DND-41 (cell line): ENCODE measurements at regions not wholly inside any gene's neighbourhood (a gene's known extent, or its start where the extent isn't known, plus 50 kb on each side); places are given as distances from the start of the nearest gene placed in this dataset.

Experiments used
- ATAC-seq: fragments of 200-7000 bp; cut with Tn5 transposase; 3 replicates; pipeline ENCODE4 v1.9.1; 2021; ENCODE audit warnings: low read depth; ENCODE audit not compliant: insufficient read depth
- DNase-seq: peaks from one replicate; pipeline ENCODE4 v3.0.0-alpha.2; 2020
- H2AFZ ChIP-seq: 2 replicates; pipeline ENCODE4 v1.6.0; 2012; ENCODE audit warnings: low read depth, low read length
- H3K27ac ChIP-seq: 2 replicates; pipeline ENCODE4 v1.5.1; 2012; ENCODE audit warnings: low read length, inconsistent platforms
- H3K27me3 ChIP-seq: fragments of 200-600 bp; sonication (generic); 2 replicates; pipeline ENCODE4 v1.6.0; 2012; ENCODE audit warnings: low read length, mild to moderate bottlenecking, inconsistent platforms; ENCODE audit not compliant: insufficient read depth, poor library complexity
- H3K36me3 ChIP-seq: 2 replicates; pipeline ENCODE4 v1.5.1; 2012; ENCODE audit warnings: low read length, inconsistent platforms; ENCODE audit not compliant: insufficient read depth
- H3K4me1 ChIP-seq: 2 replicates; pipeline ENCODE4 v1.5.1; 2012; ENCODE audit warnings: mild to moderate bottlenecking, low read length; ENCODE audit not compliant: insufficient read depth
- H3K4me2 ChIP-seq: 2 replicates; pipeline ENCODE4 v1.6.0; 2012; ENCODE audit warnings: mild to moderate bottlenecking, moderate library complexity, low read length, inconsistent platforms; ENCODE audit not compliant: insufficient read depth
- H3K4me3 ChIP-seq, 2 experiments: fragments of 200-600 bp in 1 of 2; shearing (Covaris generic) in 1 of 2; 2 replicates each; pipeline ENCODE4 v1.5.1; 2012 to 2016; ENCODE audit warnings: inconsistent platforms in 2 of 2, low read length in 2 of 2, mild to moderate bottlenecking in 2 of 2, low read depth in 1 of 2, moderate library complexity in 1 of 2
- H3K79me2 ChIP-seq: 2 replicates; pipeline ENCODE4 v1.6.0; 2012; ENCODE audit warnings: low read length, inconsistent platforms; ENCODE audit not compliant: insufficient read depth
- H3K9ac ChIP-seq: 2 replicates; pipeline ENCODE4 v1.6.0; 2012; ENCODE audit warnings: low read depth, mild to moderate bottlenecking, inconsistent platforms, low read length, moderate library complexity
- H3K9me3 ChIP-seq: 2 replicates; pipeline ENCODE4 v1.5.1; 2012; ENCODE audit warnings: low read length, moderate library complexity, mild to moderate bottlenecking, inconsistent platforms; ENCODE audit not compliant: insufficient read depth, severe bottlenecking
- H4K20me1 ChIP-seq: 2 replicates; pipeline ENCODE4 v1.6.0; 2012; ENCODE audit warnings: low read length; ENCODE audit not compliant: insufficient read depth
- EZH2 ChIP-seq: IDR thresholded peaks from 3 replicates; pipeline ENCODE4 v1.6.1; 2012; ENCODE audit warnings: borderline replicate concordance, low read depth, mild to moderate bottlenecking, moderate library complexity, low read length, inconsistent platforms; ENCODE audit not compliant: severe bottlenecking
- TF ChIP-seq, protein P1 (sequence below): IDR thresholded peaks from 2 replicates; pipeline ENCODE4 v1.5.1; 2012; ENCODE audit warnings: borderline replicate concordance, low read length, moderate library complexity, mild to moderate bottlenecking; ENCODE audit not compliant: poor library complexity, severe bottlenecking; ENCODE audit errors: extremely low read depth

DNA sequence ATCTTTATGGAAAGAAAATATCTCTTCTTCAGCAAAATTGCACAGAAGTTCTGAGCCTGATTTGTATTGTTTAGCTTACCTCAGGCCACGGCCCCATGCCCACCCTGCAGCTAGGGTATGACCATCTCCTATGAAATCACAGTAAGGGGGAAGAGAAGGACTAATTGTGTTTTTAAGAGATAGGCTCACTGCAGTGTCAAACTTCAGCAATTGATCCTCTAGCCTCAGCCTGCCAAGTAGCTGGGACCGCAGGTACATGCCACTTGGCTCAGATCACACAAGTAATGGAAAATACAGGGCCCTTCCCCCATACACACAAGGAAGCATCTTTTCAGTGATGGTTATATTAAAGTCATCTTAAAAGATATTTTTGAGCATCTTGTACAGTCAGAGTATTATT is 60.0 kb downstream of the DMAC1 start:
- no peak overlapping the region for H3K4me2 ChIP-seq
- DNase-seq (no peak), ATAC-seq (no peak)
- H4K20me1 ChIP-seq: no peaks in the 10 kb centered on the region
- no peak overlapping the region for H3K4me3 ChIP-seq
- no peaks in the 10 kb centered on the region for H3K9me3 ChIP-seq
- no peak overlapping the region for H3K9ac ChIP-seq
- TF ChIP-seq, protein P1, sequence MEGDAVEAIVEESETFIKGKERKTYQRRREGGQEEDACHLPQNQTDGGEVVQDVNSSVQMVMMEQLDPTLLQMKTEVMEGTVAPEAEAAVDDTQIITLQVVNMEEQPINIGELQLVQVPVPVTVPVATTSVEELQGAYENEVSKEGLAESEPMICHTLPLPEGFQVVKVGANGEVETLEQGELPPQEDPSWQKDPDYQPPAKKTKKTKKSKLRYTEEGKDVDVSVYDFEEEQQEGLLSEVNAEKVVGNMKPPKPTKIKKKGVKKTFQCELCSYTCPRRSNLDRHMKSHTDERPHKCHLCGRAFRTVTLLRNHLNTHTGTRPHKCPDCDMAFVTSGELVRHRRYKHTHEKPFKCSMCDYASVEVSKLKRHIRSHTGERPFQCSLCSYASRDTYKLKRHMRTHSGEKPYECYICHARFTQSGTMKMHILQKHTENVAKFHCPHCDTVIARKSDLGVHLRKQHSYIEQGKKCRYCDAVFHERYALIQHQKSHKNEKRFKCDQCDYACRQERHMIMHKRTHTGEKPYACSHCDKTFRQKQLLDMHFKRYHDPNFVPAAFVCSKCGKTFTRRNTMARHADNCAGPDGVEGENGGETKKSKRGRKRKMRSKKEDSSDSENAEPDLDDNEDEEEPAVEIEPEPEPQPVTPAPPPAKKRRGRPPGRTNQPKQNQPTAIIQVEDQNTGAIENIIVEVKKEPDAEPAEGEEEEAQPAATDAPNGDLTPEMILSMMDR: no peak
- TF ChIP-seq EZH2: no peak
- no peak overlapping the region for H3K27ac ChIP-seq
- no peaks in the 10 kb centered on the region for H3K79me2 ChIP-seq
- no peaks in the 10 kb centered on the region for H3K36me3 ChIP-seq
- H2AFZ ChIP-seq: no peak overlapping the region
- no peaks in the 10 kb centered on the region for H3K4me1 ChIP-seq
- H3K27me3 ChIP-seq: no peaks in the 10 kb centered on the region

DNA sequence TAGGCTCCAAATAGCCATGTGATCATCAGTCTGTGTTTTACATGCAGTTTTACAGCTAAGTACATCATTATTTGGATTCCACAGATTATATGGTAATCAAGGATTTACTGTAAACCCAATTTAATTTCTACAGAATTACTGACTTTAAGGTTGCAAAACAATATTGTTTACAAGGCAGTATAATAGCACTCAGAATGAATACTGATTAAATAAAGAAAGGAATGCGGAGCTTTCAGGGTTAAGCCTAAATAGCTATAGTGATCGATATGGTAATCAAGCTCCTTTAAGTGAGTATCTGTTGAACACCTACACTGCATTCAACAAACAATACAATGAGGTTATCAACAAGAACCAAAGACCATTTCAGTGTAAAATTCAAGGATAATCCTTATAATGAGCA is 64.3 kb downstream of the DMAC1 start:
- no peak overlapping the region for H3K9ac ChIP-seq
- no peak for ATAC-seq
- no peaks in the 10 kb centered on the region for H4K20me1 ChIP-seq
- H3K27me3 ChIP-seq: no peaks in the 10 kb centered on the region
- H3K4me3 ChIP-seq: no peak overlapping the region
- H3K36me3 ChIP-seq: no peaks in the 10 kb centered on the region
- H3K4me1 ChIP-seq: no peaks in the 10 kb centered on the region
- DNase-seq: no peak
- no peak overlapping the region for H2AFZ ChIP-seq
- H3K27ac ChIP-seq: no peak overlapping the region
- H3K79me2 ChIP-seq: no peaks in the 10 kb centered on the region
- H3K9me3 ChIP-seq: no peaks in the 10 kb centered on the region
- TF ChIP-seq EZH2: no peak
- TF ChIP-seq, protein P1: no peak
- no peak overlapping the region for H3K4me2 ChIP-seq

DNA sequence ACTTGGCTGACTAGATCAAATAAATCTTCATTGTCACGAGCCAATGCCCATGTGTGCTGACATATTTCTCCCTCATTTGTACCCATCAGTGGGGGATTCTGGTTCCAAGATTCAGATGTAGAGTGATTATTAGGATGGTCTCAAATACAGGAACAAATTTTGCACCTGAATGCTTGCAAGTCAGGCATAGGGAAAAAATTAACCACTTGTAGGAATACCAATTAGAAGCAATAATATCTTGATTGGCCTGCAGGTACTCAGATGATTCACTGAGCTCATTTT is 69.5 kb downstream of the DMAC1 start:
- DNase-seq: no peak
- TF ChIP-seq, protein P1: no peak
- TF ChIP-seq EZH2: no peak
- Histone ChIP-seq H3K27me3 (no peaks in the 10 kb centered on the region), H3K4me2 (no peak overlapping the region), H3K9ac (no peak overlapping the region), H2AFZ (no peak overlapping the region; the same call in 1 of the 2 replicates), H3K9me3 (no peaks in the 10 kb centered on the region), H3K4me3 (no peak overlapping the region), H3K36me3 (no peaks in the 10 kb centered on the region), H3K27ac (no peak overlapping the region), H3K79me2 (no peaks in the 10 kb centered on the region), H3K4me1 (no peaks in the 10 kb centered on the region), H4K20me1 (no peaks in the 10 kb centered on the region)
- ATAC-seq: no peak
